ENCODE measurements at regions not wholly inside any gene's neighbourhood (a gene's known extent, or its start where the extent isn't known, plus 50 kb on each side); places are given as distances from the start of the nearest gene placed in this dataset.

DNA sequence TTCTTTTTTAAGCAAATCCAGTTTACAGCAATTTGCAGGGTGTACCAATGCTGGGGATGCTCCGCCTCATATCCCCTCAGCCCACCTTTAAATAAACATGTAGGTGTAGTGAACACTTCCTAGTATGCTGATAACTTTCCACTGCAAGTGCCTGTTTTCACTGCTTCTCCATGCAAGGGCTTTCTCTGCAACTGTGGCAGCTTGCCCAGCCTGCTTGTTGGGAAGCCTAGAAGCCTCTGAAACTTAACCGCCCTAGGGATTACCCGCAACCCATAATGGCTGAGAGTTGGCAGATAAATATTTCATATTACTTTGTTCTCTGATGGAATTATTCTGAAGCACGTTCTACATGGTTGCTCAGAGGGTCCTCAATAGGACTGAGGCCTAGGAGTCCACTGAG lies 253.7 kb upstream of the DDX53 start:
- DNase-seq (ENCODE audit: low read depth in 2 of 2): no peak
- H3K9me3 ChIP-seq (ENCODE audit: control insufficient read depth, insufficient read depth, low read depth, low read length): no peaks in the 10 kb centered on the region
- no peak overlapping the region for H3K4me3 ChIP-seq (replicated peaks in 1 of 4; ENCODE audit: control extremely low read depth in 1 of 4, insufficient read depth in 1 of 4, low read depth in 3 of 4, low read length in 4 of 4)
- no peaks in the 10 kb centered on the region for H3K4me1 ChIP-seq (ENCODE audit: control insufficient read depth, extremely low read depth, insufficient read depth, low read length)
- H3K79me2 ChIP-seq (ENCODE audit: control insufficient read depth, insufficient read depth, low read length): no peaks in the 10 kb centered on the region
- TF ChIP-seq CTCF (conservative IDR thresholded peaks at IDR 0.05 in 1 of 2, IDR thresholded peaks at IDR 0.05 in 1 of 2; ENCODE audit: low read depth in 1 of 2, low read length in 2 of 2) (no peak), EZH2 (IDR thresholded peaks at IDR 0.05; ENCODE audit: low read length, missing control alignments) (no peak)
- no peaks in the 10 kb centered on the region for H3K27me3 ChIP-seq (ENCODE audit: control insufficient read depth, insufficient read depth, low read length)
- no peak overlapping the region for H3K27ac ChIP-seq (ENCODE audit: insufficient read depth, low read length)
- no peaks in the 10 kb centered on the region for H4K20me1 ChIP-seq (ENCODE audit: control insufficient read depth, extremely low read depth, insufficient read depth, low read length)
- H3K36me3 ChIP-seq (ENCODE audit: control insufficient read depth, insufficient read depth, low read length): no peaks in the 10 kb centered on the region
- H2AFZ ChIP-seq (ENCODE audit: low read length): no peak overlapping the region
- no peak overlapping the region for H3K4me2 ChIP-seq (ENCODE audit: extremely low read depth, insufficient read depth, low read length)
- no peak overlapping the region for H3K9ac ChIP-seq (ENCODE audit: insufficient read depth, low read length)

DNA sequence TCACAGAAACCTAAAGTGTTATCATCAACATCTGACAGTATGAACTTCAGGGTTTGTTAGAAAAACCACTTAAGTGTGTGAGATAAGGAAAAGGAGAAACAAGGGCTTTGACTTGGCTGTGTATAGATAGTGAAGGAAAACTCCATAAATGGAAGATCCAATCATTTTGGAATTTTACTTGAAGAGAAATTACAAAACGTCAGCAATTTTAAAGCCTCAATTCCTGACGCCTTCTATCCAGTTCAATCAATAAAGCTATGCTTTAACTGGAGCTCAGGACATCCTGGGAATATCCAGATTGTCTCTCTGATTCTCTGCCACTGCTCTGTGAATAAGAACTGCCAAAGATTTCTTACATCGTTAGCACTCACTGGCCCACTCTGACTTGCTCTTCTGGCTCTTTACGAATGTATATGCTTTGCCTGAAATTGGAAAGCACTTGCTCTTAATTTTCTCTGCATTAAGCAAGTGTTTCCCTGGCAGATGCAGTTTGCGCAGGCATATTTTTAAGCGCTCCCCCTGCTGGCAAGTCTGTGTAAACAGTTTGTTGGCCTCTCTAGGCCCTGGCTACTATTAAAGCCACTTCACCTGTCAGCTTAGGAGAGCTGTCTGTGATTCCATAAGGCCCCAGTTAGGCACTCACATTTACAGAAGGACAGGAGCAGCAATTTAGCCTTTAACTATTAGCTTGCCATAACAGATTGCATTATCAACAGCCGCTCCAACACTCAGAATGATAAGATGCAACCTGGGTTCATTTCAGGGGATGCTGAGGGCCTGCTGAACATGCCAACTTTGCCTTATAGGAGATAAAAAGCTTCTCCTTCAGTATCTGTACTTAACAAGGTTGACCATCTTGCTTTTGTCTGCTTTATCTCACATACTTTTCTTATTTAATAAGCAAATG lies 251.4 kb upstream of the DDX53 start:
- no peaks in the 10 kb centered on the region for H4K20me1 ChIP-seq (ENCODE audit: control insufficient read depth, extremely low read depth, insufficient read depth, low read length)
- H3K4me2 ChIP-seq (ENCODE audit: extremely low read depth, insufficient read depth, low read length): no peak overlapping the region
- no peak overlapping the region for H3K4me3 ChIP-seq (replicated peaks in 1 of 4; ENCODE audit: control extremely low read depth in 1 of 4, insufficient read depth in 1 of 4, low read depth in 3 of 4, low read length in 4 of 4)
- H2AFZ ChIP-seq (ENCODE audit: low read length): no peak overlapping the region
- no peaks in the 10 kb centered on the region for H3K36me3 ChIP-seq (ENCODE audit: control insufficient read depth, insufficient read depth, low read length)
- no peak overlapping the region for H3K9ac ChIP-seq (ENCODE audit: insufficient read depth, low read length)
- H3K27me3 ChIP-seq (ENCODE audit: control insufficient read depth, insufficient read depth, low read length): no peaks in the 10 kb centered on the region
- DNase-seq (ENCODE audit: low read depth in 2 of 2): peak; percentile 19 to 59
- no peaks in the 10 kb centered on the region for H3K9me3 ChIP-seq (ENCODE audit: control insufficient read depth, insufficient read depth, low read depth, low read length)
- no peaks in the 10 kb centered on the region for H3K4me1 ChIP-seq (ENCODE audit: control insufficient read depth, extremely low read depth, insufficient read depth, low read length)
- no peak overlapping the region for H3K27ac ChIP-seq (ENCODE audit: insufficient read depth, low read length)
- no peaks in the 10 kb centered on the region for H3K79me2 ChIP-seq (ENCODE audit: control insufficient read depth, insufficient read depth, low read length)
- TF ChIP-seq EZH2 (IDR thresholded peaks at IDR 0.05; ENCODE audit: low read length, missing control alignments) (no peak), CTCF (conservative IDR thresholded peaks at IDR 0.05 in 1 of 2, IDR thresholded peaks at IDR 0.05 in 1 of 2; ENCODE audit: low read depth in 1 of 2, low read length in 2 of 2) (peak; percentile 59 to 63)

DNA sequence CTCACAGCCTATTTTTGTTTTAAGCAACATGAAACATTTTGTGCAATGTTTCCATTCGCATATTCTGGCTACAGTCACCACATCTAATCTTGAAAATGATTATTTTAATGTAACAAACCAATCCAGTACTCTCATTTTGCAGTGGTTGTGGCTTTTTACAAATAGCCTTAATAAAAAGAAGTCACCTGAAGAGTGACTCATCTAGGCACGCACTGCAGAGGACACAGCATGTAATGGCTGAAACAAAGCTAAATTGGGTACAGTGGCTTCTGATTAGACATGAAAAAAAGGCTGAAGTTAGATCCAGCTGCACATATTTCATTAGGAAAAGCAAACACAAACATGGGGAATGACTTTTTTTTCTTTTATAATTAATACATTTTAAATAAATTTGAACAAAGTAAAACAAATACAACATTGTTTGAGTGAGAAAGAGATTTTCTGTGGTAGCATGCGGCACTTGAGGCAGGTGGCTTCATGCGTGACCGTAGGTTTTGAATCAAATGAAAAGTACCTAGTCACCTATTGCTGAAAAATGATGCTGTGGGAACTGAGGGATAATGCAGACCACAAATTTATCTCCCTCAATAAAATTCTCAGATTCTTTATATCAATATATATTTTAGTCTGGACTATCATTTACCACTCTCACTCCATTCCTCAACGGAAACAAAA lies 240.8 kb upstream of the DDX53 start:
- no peak overlapping the region for H2AFZ ChIP-seq (ENCODE audit: low read length)
- H3K27me3 ChIP-seq (ENCODE audit: control insufficient read depth, insufficient read depth, low read length): no peaks in the 10 kb centered on the region
- H3K4me1 ChIP-seq (ENCODE audit: control insufficient read depth, extremely low read depth, insufficient read depth, low read length): no peaks in the 10 kb centered on the region
- TF ChIP-seq EZH2 (IDR thresholded peaks at IDR 0.05; ENCODE audit: low read length, missing control alignments) (no peak), CTCF (conservative IDR thresholded peaks at IDR 0.05 in 1 of 2, IDR thresholded peaks at IDR 0.05 in 1 of 2; ENCODE audit: low read depth in 1 of 2, low read length in 2 of 2) (no peak)
- H4K20me1 ChIP-seq (ENCODE audit: control insufficient read depth, extremely low read depth, insufficient read depth, low read length): no peaks in the 10 kb centered on the region
- H3K4me2 ChIP-seq (ENCODE audit: extremely low read depth, insufficient read depth, low read length): no peak overlapping the region
- H3K9ac ChIP-seq (ENCODE audit: insufficient read depth, low read length): no peak overlapping the region
- no peak overlapping the region for H3K4me3 ChIP-seq (replicated peaks in 1 of 4; ENCODE audit: control extremely low read depth in 1 of 4, insufficient read depth in 1 of 4, low read depth in 3 of 4, low read length in 4 of 4)
- H3K27ac ChIP-seq (ENCODE audit: insufficient read depth, low read length): no peak overlapping the region
- H3K36me3 ChIP-seq (ENCODE audit: control insufficient read depth, insufficient read depth, low read length): no peaks in the 10 kb centered on the region
- H3K9me3 ChIP-seq (ENCODE audit: control insufficient read depth, insufficient read depth, low read depth, low read length): no peaks in the 10 kb centered on the region
- no peaks in the 10 kb centered on the region for H3K79me2 ChIP-seq (ENCODE audit: control insufficient read depth, insufficient read depth, low read length)
- no peak for DNase-seq (ENCODE audit: low read depth in 2 of 2)

Data from fibroblast of lung (primary cell).